Subcutaneous abdominal adipose tissue (tissue), 5 donors: ENCODE measurements at regions not wholly inside any gene's neighbourhood (a gene's known extent, or its start where the extent isn't known, plus 50 kb on each side); places are given as distances from the start of the nearest gene placed in this dataset.

Source experiments
- H3K27ac ChIP-seq: one replicate; pipeline ENCODE4 v1.7.0; 2013; ENCODE audit warnings: low read depth, mild to moderate bottlenecking, inconsistent platforms, low read length, moderate library complexity
- H3K27me3 ChIP-seq, 5 donors: one replicate each; pipeline ENCODE4 v1.7.0; 2013; ENCODE audit warnings: low read length in 5 of 5, inconsistent platforms in 1 of 5; ENCODE audit not compliant: control insufficient read depth in 5 of 5, insufficient read depth in 4 of 5
- H3K36me3 ChIP-seq, 5 donors: one replicate each; pipeline ENCODE4 v1.7.0; 2013; ENCODE audit warnings: low read length in 5 of 5; ENCODE audit not compliant: control insufficient read depth in 5 of 5, insufficient read depth in 5 of 5
- H3K4me1 ChIP-seq, 5 donors: one replicate each; pipeline ENCODE4 v1.7.0; 2013; ENCODE audit warnings: low read length in 5 of 5, mild to moderate bottlenecking in 3 of 5, moderate library complexity in 1 of 5; ENCODE audit not compliant: control insufficient read depth in 5 of 5, insufficient read depth in 5 of 5
- H3K4me3 ChIP-seq, 5 donors: one replicate each; pipeline ENCODE4 v1.7.0; 2013; ENCODE audit warnings: low read length in 5 of 5, low read depth in 1 of 5
- H3K9ac ChIP-seq, 5 donors: one replicate each; pipeline ENCODE4 v1.7.0; 2013; ENCODE audit warnings: low read length in 5 of 5, mild to moderate bottlenecking in 4 of 5, moderate library complexity in 3 of 5
- H3K9me3 ChIP-seq, 5 donors: one replicate each; pipeline ENCODE4 v1.7.0; 2013; ENCODE audit warnings: low read length in 5 of 5; ENCODE audit not compliant: control insufficient read depth in 5 of 5
- donor health status: healthy.
- donor health status: healthy.
- donor health status: healthy.
- donor health status: healthy.
- donor health status: healthy.

GRCh38 chr5:24389968-24390367, 254.8 kb downstream of the CDH10 start:
- H3K4me1 ChIP-seq = no peaks in the 10 kb centered on the region
- H3K27me3 ChIP-seq = no peaks in the 10 kb centered on the region

GRCh38 chr5:24391816-24392215, 253.0 kb downstream of the CDH10 start:
- Histone ChIP-seq H3K27me3 (no peaks in the 10 kb centered on the region), H3K27ac (no peak overlapping the region), H3K36me3 (no peaks in the 10 kb centered on the region), H3K9ac (no peak overlapping the region), H3K4me1 (no peaks in the 10 kb centered on the region), H3K9me3 (peaks cover 0 to 6% (median 0%) of the 10 kb centered on the region in 5 donors), H3K4me3 (no peak overlapping the region)

More at GRCh38 chr5:24389968-24390367, 254.8 kb downstream of the CDH10 start:
- Histone ChIP-seq H3K36me3 (no peaks in the 10 kb centered on the region), H3K9me3 (peaks cover 0 to 6% (median 0%) of the 10 kb centered on the region in 5 donors), H3K27ac (no peak overlapping the region), H3K9ac (no peak overlapping the region), H3K4me3 (no peak overlapping the region)

GRCh38 chr5:24397601-24398000, 247.2 kb downstream of the CDH10 start:
- Histone ChIP-seq H3K9ac (no peak overlapping the region), H3K27ac (no peak overlapping the region), H3K36me3 (no peaks in the 10 kb centered on the region), H3K27me3 (no peaks in the 10 kb centered on the region), H3K9me3 (peaks cover 0 to 5% (median 3%) of the 10 kb centered on the region in 5 donors), H3K4me3 (no peak overlapping the region), H3K4me1 (no peaks in the 10 kb centered on the region)

- peaks cover 0 to 5% (median 3%) of the 10 kb centered on the region in 5 donors for H3K9me3 ChIP-seq
- H3K27me3 ChIP-seq = no peaks in the 10 kb centered on the region
- H3K4me1 ChIP-seq = no peaks in the 10 kb centered on the region
- no peaks in the 10 kb centered on the region for H3K36me3 ChIP-seq
- H3K27ac ChIP-seq = no peak overlapping the region
- H3K4me3 ChIP-seq = no peak overlapping the region
- H3K9ac ChIP-seq = no peak overlapping the region
These were observed 243.0 kb downstream of the CDH10 start for GRCh38 chr5:24401773-24402172.

- Histone ChIP-seq H3K27ac (no peak overlapping the region), H3K27me3 (no peaks in the 10 kb centered on the region), H3K9ac (no peak overlapping the region), H3K36me3 (no peaks in the 10 kb centered on the region), H3K4me1 (no peaks in the 10 kb centered on the region), H3K4me3 (no peak overlapping the region), H3K9me3 (no peaks in the 10 kb centered on the region)
These were observed 237.3 kb downstream of the CDH10 start for GRCh38 chr5:24407466-24407865.

GRCh38 chr5:24428345-24428744, 216.4 kb downstream of the CDH10 start:
- Histone ChIP-seq H3K9ac (no peak overlapping the region), H3K4me1 (no peaks in the 10 kb centered on the region), H3K4me3 (no peak overlapping the region), H3K36me3 (no peaks in the 10 kb centered on the region), H3K27me3 (no peaks in the 10 kb centered on the region), H3K27ac (no peak overlapping the region), H3K9me3 (no peaks in the 10 kb centered on the region)

GRCh38 chr5:24433555-24433954, 211.2 kb downstream of the CDH10 start:
- Histone ChIP-seq H3K27ac (no peak overlapping the region), H3K4me1 (no peaks in the 10 kb centered on the region), H3K27me3 (no peaks in the 10 kb centered on the region), H3K36me3 (no peaks in the 10 kb centered on the region), H3K4me3 (no peak overlapping the region), H3K9me3 (no peaks in the 10 kb centered on the region), H3K9ac (no peak overlapping the region)
